HG02884 (cell line): ENCODE measurements at regions not wholly inside any gene's neighbourhood (a gene's known extent, or its start where the extent isn't known, plus 50 kb on each side); places are given as distances from the start of the nearest gene placed in this dataset.

Source experiments
- ATAC-seq: cut with Tn5 transposase; IDR thresholded peaks from one replicate; pipeline ENCODE4 v1.9.1; 2021; ENCODE audit warnings: mild to moderate bottlenecking, moderate library complexity; ENCODE audit not compliant: unreplicated experiment

- ATAC-seq: no peak
Measured at GRCh38 chr4:129645461-129645860, 549.5 kb downstream of the C4orf33 start.

DNA sequence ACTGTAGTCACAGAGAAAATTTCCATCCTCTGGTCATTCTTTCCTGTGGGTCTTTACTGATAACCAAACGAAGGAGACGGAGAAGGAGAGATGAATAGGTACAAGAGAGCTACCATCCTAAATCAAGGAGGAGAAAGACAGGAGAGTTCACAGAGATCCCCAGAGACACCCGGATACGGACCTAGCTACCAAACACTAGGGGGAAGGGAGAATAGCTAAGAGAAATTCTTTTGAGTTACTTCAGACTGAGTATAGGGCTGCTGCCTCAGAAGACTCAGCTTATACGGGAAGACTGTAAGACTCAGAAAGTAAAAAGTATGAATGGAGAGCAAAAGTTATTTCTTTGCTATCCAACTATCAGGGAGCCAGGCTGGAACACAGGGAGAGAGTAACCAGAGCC is 572.1 kb downstream of the C4orf33 start:
- ATAC-seq: no peak

- ATAC-seq: no peak
Measured at GRCh38 chr4:129672941-129673340, 577.0 kb downstream of the C4orf33 start.

GRCh38 chr4:129675036-129675435 is 579.1 kb downstream of the C4orf33 start:
- no peak for ATAC-seq

DNA sequence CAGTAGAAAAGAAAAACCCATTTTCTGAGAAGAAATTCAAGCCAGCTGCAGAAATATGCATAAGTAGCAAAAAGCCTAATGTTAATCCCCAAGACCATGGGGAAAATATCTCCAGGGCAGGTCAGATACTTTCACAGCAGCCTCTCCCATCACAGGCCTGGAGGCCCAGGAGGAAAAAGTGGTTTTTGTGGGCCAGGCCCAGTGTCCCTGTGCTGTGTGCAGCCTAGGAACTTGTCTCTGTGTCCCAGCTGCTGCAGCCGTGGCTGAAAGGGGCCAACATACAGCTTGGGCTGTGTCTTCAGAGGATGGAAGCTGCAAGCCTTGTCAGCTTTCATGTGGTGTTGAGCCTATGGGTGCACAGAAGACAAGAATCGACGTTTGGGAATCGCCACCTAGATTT is 581.0 kb downstream of the C4orf33 start:
- ATAC-seq: no peak

- no peak for ATAC-seq
Measured at GRCh38 chr4:129682586-129682985, 586.6 kb downstream of the C4orf33 start.

GRCh38 chr4:129707949-129708348 is 612.0 kb downstream of the C4orf33 start:
- ATAC-seq: no peak

DNA sequence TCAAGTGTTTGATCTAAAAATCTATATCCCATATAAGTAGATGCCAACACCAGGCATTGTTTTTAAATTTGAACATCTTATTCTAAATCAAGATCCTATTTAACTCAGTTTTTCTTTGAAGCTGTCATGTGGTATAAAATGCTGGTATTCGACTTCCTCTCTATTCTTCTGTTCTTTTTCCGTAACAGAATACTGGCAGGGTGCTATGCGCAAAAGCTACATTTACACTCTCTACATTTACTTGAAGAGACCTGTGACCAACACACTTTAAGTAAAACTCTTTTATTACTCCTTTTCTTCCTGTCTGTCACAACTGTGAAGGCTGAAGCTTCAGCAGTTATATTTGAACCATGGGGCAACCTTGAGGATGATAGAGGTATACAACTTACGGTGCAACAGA is 612.8 kb downstream of the C4orf33 start:
- ATAC-seq: no peak

- no peak for ATAC-seq
Measured at GRCh38 chr4:129738175-129738574, 642.2 kb downstream of the C4orf33 start.

DNA sequence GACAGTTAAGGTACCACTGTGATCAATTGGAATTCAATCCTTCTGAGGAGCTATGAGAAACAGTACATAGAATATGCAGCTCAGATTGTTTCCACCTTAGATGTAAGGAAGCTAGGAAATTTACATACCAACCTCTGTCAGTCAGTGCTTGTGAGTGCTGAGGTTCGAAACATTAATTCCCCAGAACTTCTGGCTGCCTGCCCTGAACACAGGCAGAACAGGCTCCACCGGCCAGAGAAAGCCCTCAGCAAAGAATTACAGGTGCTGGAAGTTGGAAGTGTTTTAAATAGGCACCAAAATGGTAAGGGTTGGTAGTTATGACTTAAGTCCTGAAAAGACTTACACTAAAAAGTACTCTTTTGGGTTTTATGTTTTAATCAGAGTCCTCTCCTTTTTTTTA is 651.8 kb downstream of the C4orf33 start:
- ATAC-seq: no peak

DNA sequence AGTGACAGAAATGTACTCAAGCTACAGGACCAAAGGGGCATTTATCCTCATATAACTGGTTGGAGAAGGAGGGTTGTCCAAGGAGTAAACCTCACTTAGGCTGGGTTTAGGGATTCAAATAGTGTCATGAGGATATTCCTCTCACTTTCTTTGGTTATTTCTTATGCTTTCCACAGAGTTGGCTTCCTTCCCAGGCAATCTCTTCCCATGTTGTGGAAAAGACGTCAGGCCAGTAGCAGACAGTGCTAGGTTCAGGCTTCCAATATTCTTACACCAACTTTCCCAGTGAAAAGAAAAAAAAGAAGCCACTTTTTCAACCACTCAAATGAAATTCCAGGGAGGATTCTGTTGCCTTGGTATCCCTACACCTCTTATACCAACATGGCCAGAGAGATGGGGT is 653.0 kb downstream of the C4orf33 start:
- no peak for ATAC-seq

DNA sequence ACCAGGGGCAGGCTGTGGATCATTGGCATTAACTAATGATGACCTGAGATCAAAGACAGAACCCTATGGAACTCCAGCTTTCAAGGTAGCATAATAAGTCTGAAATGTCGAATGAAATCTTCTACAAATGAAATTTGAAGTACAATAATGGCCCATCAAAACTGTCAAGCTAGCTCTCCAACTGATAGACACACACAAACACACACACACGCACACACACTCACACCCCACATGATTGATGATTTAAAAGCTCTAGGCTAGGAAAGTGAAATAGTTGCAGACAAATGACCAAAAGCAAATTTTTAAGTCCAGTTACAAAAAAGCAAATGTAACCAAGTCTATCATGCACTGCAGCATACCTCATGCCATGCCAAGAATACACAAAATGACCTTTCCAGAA is 655.7 kb downstream of the C4orf33 start:
- no peak for ATAC-seq

DNA sequence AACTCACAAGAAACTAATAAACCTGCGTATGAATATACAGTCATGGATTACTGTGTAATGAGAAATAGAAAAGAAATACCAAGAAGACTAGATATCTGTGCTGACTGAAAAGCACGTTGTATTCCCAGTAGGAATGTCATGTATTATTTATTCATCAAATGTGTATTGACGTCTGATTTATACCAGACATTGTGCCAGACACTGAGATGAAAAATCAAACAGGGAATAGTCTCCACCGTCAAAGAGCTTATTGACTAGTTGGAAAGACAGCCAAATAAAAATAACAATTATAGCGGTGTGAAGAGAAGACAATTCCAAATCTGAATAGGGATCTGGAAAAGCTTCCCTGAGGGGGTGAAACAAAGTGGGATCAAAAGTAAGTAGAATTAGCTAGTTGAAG is 687.6 kb downstream of the C4orf33 start:
- no peak for ATAC-seq

GRCh38 chr4:129788486-129788885 is 692.5 kb downstream of the C4orf33 start:
- no peak for ATAC-seq

DNA sequence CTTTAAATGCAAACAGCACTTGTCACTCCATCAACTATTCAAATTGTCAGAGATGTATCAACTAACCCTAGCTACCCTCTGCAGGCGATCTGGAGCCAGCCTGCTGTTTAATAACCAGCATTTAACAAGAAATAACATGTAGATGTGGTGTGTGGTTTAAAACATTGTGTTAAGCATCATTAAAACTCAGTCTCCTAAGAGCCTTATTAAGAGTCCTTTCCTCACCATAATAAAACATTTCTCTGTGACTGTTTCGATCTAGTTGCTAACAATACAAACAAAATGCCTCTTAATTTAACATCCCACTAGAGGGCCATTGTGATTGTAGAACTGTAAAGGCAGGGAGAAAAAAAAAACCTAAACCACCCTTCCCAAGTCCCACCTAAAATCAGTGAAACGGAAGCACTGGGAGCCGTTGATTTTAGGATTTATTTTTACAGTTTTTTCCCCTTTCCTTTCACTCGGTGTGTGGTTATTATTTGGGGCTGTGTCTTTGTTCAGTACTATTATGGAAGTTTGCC is 708.6 kb downstream of the C4orf33 start:
- ATAC-seq: no peak

- ATAC-seq: no peak
Measured at GRCh38 chr4:129806986-129807385, 711.0 kb downstream of the C4orf33 start.

GRCh38 chr4:129808242-129808641 is 712.3 kb downstream of the C4orf33 start:
- ATAC-seq: no peak

DNA sequence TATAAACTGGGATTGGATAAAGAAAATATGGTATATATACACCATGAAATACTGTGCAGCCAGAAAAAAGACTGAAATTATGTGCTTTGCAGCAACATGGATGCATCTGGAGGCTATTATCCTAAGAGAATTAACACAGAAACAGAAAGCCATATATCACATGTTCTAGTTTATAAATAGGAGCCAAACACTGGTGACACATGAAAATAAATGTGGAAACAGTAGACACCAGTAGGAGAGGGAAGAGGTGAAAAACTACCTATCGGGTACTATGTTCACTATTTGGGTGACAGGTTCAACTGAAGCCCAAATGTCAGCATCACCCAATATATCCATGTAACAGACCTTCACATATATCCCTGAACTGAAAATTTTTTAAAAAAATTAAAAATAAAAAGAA is 725.1 kb downstream of the C4orf33 start:
- ATAC-seq: no peak

DNA sequence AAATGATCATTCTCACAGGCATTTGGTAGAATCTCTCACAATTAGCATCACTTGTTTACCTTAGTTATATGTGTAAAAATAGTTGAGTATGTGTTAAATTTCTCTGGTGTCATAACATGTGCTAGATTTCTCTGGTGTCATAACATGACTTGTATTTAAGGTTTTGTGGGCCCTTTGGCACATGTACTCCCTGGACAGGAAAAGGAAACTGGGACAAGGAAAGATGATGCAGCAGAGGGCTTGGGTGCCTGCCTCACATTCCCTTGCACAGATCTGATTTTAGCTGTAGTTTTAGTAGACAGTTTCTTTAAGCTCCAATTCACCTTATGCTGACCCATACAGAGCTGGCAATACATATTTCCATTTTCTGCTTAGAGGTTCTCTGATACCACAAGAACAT is 726.0 kb downstream of the C4orf33 start:
- no peak for ATAC-seq

- ATAC-seq: no peak
Measured at GRCh38 chr4:129822701-129823100, 726.7 kb downstream of the C4orf33 start.

DNA sequence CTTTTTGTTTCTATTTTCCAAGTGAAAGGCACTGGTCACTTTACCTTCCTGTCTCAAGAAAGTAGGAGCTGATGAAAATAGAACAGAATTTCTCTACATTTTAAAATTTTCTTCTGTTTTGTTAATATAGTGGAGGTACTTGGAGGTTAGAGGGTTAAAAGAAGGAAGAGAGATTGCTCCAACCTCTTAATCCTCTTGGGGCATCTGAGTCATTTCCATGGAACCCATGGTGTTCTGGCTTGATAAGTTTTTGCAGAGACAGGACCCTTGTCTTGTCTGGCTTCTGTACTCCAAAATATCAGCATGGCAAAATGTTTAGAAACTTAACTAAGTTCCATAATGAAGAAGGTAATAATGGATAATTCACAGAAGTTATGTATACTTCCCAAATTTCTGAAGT is 727.2 kb downstream of the C4orf33 start:
- ATAC-seq: no peak

DNA sequence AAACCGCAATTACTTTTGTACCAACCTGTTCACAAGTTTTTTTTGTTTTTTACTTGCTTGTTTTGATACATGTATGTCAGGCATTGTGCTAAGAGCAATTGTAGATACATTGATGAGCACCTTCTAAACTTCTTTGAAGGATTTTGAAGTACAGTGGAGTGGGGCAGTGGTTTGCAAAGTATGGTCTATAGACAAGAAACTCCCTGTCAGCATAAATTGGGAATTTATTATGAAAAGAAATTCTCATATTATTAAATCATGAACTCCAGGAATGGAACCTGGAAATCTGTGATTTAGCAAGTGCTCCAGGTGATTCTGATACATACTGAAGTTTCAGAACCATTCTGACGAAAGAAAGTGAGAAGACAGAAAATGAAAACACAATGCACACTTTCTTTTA is 733.4 kb downstream of the C4orf33 start:
- no peak for ATAC-seq

- ATAC-seq: no peak
Measured at GRCh38 chr4:129839687-129840086, 743.7 kb downstream of the C4orf33 start.

GRCh38 chr4:129842096-129842495 is 746.1 kb downstream of the C4orf33 start:
- no peak for ATAC-seq
